ENCODE measurements at regions not wholly inside any gene's neighbourhood (a gene's known extent, or its start where the extent isn't known, plus 50 kb on each side); places are given as distances from the start of the nearest gene placed in this dataset.

GRCh38 chr7:25815711-25816110, 336.3 kb upstream of the NFE2L3 start:
- CTCF ChIA-PET: no interaction called here

GRCh38 chr7:25820432-25821040, 331.5 kb upstream of the NFE2L3 start:
- CTCF ChIA-PET: no interaction called here
- POLR2A ChIA-PET: no interaction called here

More at GRCh38 chr7:25815711-25816110, 336.3 kb upstream of the NFE2L3 start:
- POLR2A ChIA-PET: no interaction called here

GRCh38 chr7:25821225-25821624, 330.8 kb upstream of the NFE2L3 start:
- ChIA-PET CTCF (no interaction called here), POLR2A (no interaction called here)

GRCh38 chr7:25822823-25823222, 329.2 kb upstream of the NFE2L3 start:
- POLR2A ChIA-PET: no interaction called here
- CTCF ChIA-PET: no interaction called here

- ChIA-PET CTCF (no interaction called here), POLR2A (no interaction called here)
Observed at GRCh38 chr7:25823571-25823970, 328.4 kb upstream of the NFE2L3 start.

GRCh38 chr7:25828468-25828867, 323.5 kb upstream of the NFE2L3 start:
- ChIA-PET POLR2A (no interaction called here), CTCF (no interaction called here)

- POLR2A ChIA-PET: no interaction called here
- CTCF ChIA-PET: no interaction called here
Observed at GRCh38 chr7:25829663-25830062, 322.3 kb upstream of the NFE2L3 start.

- POLR2A ChIA-PET: no interaction called here
- CTCF ChIA-PET: no interaction called here
Observed at GRCh38 chr7:25830215-25830614, 321.8 kb upstream of the NFE2L3 start.

- POLR2A ChIA-PET: no interaction called here
- CTCF ChIA-PET: no interaction called here
Observed at GRCh38 chr7:25831062-25831691, 320.8 kb upstream of the NFE2L3 start.

GRCh38 chr7:25831831-25832411, 320.1 kb upstream of the NFE2L3 start:
- ChIA-PET POLR2A (no interaction called here), CTCF (no interaction called here)

- ChIA-PET POLR2A (no interaction called here), CTCF (no interaction called here)
Observed at GRCh38 chr7:25832456-25832855, 319.5 kb upstream of the NFE2L3 start.

GRCh38 chr7:25832929-25833328, 319.1 kb upstream of the NFE2L3 start:
- ChIA-PET POLR2A (no interaction called here), CTCF (no interaction called here)

- CTCF ChIA-PET: no interaction called here
- POLR2A ChIA-PET: no interaction called here
Observed at GRCh38 chr7:25834050-25834449, 317.9 kb upstream of the NFE2L3 start.

GRCh38 chr7:25835197-25835596, 316.8 kb upstream of the NFE2L3 start:
- POLR2A ChIA-PET: no interaction called here
- CTCF ChIA-PET: no interaction called here

GRCh38 chr7:25839084-25839769, 312.8 kb upstream of the NFE2L3 start:
- ChIA-PET CTCF (no interaction called here), POLR2A (no interaction called here)

- ChIA-PET POLR2A (no interaction called here), CTCF (no interaction called here)
Observed at GRCh38 chr7:25840209-25840792, 311.7 kb upstream of the NFE2L3 start.

- ChIA-PET CTCF (no interaction called here), POLR2A (no interaction called here)
Observed at GRCh38 chr7:25841575-25841974, 310.4 kb upstream of the NFE2L3 start.

- CTCF ChIA-PET: no interaction called here
Observed at GRCh38 chr7:25842201-25842733, 309.7 kb upstream of the NFE2L3 start.

GRCh38 chr7:25843467-25843866, 308.5 kb upstream of the NFE2L3 start:
- CTCF ChIA-PET: no interaction called here
- POLR2A ChIA-PET: no interaction called here

More at GRCh38 chr7:25842201-25842733, 309.7 kb upstream of the NFE2L3 start:
- POLR2A ChIA-PET: no interaction called here

- ChIA-PET POLR2A (no interaction called here), CTCF (no interaction called here)
Observed at GRCh38 chr7:25844102-25844870, 307.7 kb upstream of the NFE2L3 start.

All from activated CD8-positive, alpha-beta memory T cell treated with anti-CD3 and anti-CD28 coated beads for 36 hours (primary cell).